Vagina (tissue), 2 donors: ENCODE measurements at regions not wholly inside any gene's neighbourhood (a gene's known extent, or its start where the extent isn't known, plus 50 kb on each side); places are given as distances from the start of the nearest gene placed in this dataset.

Experiments
- CTCF ChIP-seq, 3 experiments: fragments of 450-650 bp in 2 of 3; fragments of 200-600 bp in 1 of 3; sonication (generic) in 1 of 3; IDR thresholded peaks; one replicate each; pipeline ENCODE4 v1.5.1; 2017 to 2019; ENCODE audit warnings: antibody characterized with exemption in 3 of 3, mild to moderate bottlenecking in 2 of 3, moderate library complexity in 2 of 3
- POLR2A ChIP-seq, 2 donors: fragments of 450-650 bp; IDR thresholded peaks; one replicate each; pipeline ENCODE4 v1.6.1; 2017; ENCODE audit warnings: antibody characterized with exemption in 2 of 2, mild to moderate bottlenecking in 2 of 2, moderate library complexity in 2 of 2

- TF ChIP-seq CTCF (IDR thresholded peaks at IDR 0.05) (no peak), POLR2A (IDR thresholded peaks at IDR 0.05) (no peak)
Observed at GRCh38 chr6:88494401-88495140, 328.4 kb upstream of the CNR1 start.
